Keratinocyte (primary cell): ENCODE measurements at regions not wholly inside any gene's neighbourhood (a gene's known extent, or its start where the extent isn't known, plus 50 kb on each side); places are given as distances from the start of the nearest gene placed in this dataset.

Experiments used
- EZH2 ChIP-seq: IDR thresholded peaks from one replicate; pipeline ENCODE4 v1.6.1; 2012; ENCODE audit warnings: inconsistent platforms, mild to moderate bottlenecking, low read length, moderate library complexity
- TF ChIP-seq, protein P1 (sequence below), 3 experiments: IDR thresholded peaks in 1 of 3; conservative IDR thresholded peaks in 1 of 3; optimal IDR thresholded peaks in 1 of 3; 2 replicates in 2 of 3; 3 replicates in 1 of 3; pipeline versions ENCODE3 to v1.5.1; 2011; ENCODE audit warnings: low read length in 3 of 3, mild to moderate bottlenecking in 3 of 3, moderate library complexity in 2 of 3, control low read depth in 1 of 3, inconsistent platforms in 1 of 3; ENCODE audit not compliant: insufficient read depth in 2 of 3; ENCODE audit errors: extremely low read depth in 1 of 3

GRCh38 chr3:135766115-135766514 is 199.4 kb upstream of the PPP2R3A start:
- no peak for TF ChIP-seq EZH2
- TF ChIP-seq, protein P1, sequence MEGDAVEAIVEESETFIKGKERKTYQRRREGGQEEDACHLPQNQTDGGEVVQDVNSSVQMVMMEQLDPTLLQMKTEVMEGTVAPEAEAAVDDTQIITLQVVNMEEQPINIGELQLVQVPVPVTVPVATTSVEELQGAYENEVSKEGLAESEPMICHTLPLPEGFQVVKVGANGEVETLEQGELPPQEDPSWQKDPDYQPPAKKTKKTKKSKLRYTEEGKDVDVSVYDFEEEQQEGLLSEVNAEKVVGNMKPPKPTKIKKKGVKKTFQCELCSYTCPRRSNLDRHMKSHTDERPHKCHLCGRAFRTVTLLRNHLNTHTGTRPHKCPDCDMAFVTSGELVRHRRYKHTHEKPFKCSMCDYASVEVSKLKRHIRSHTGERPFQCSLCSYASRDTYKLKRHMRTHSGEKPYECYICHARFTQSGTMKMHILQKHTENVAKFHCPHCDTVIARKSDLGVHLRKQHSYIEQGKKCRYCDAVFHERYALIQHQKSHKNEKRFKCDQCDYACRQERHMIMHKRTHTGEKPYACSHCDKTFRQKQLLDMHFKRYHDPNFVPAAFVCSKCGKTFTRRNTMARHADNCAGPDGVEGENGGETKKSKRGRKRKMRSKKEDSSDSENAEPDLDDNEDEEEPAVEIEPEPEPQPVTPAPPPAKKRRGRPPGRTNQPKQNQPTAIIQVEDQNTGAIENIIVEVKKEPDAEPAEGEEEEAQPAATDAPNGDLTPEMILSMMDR (optimal IDR thresholded peaks at IDR 0.05 in 1 of 3, IDR thresholded peaks at IDR 0.05 in 1 of 3, conservative IDR thresholded peaks at IDR 0.05 in 1 of 3; ENCODE audit: extremely low read depth in 1 of 3, insufficient read depth in 2 of 3, low read length in 3 of 3) = no peak
